ENCODE measurements at regions not wholly inside any gene's neighbourhood (a gene's known extent, or its start where the extent isn't known, plus 50 kb on each side); places are given as distances from the start of the nearest gene placed in this dataset.
"Not testable (repeated sequence)": the region's sequence is repeated elsewhere in the genome, so short reads cannot be mapped to it uniquely, and the experiment has no call there.

DNA sequence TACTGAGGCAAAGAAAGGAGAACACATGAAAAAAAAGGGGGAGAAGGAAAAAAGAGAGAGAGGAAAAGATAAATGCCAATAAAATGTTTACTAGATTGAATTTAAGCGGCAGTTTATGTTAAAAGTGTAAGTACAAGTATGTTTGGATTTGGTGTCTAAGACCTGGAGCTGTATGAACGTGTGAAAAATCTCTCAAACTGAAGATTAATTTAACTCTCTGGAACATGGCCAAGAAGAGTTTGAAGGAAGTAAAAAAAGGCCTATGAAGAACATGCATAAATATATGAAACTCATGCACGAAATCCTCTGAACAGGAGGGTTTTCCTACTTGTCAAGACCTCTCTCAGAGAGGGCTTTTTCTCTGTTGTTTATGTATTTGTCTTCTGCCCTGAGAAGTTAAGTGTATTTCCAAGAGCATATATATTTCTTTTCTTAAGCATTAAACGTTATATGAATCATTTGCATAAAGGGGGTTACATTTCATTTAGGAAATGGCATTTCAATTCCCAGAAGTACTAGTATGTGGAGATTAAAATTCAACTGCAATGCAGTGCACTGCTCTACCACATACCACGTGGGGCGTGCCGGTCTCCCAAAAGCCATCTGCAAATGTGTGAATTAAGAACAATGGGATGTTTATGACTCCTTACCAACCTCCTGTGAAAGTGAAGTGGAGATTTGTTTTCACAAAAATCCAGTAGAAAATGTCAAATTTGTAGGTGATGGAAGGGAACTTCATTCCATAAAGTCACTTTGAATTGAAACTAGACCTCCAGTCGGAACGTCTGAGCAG lies 281.1 kb upstream of the TRIB2 start:
- peak in 1 of 3 donors; percentile 10 for DNase-seq

DNA sequence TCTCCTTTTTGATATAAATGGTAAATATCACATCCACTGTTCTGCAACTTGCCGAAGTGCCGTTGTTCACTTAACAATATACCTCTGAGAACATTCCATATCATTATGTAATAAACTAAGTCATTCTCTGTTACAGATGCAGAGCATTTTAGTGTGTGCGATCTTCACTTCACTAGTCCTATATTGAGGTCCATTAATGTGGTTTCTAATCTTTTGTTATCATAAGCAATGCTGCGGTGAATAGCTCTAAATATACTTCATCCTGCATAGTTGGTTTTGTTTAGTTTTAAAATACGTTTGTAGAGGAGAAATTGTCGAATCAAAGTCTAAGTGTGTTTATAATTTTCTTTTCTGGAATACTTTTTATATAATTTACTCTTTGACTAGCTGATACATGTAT lies 280.3 kb upstream of the TRIB2 start:
- no peak for DNase-seq

DNA sequence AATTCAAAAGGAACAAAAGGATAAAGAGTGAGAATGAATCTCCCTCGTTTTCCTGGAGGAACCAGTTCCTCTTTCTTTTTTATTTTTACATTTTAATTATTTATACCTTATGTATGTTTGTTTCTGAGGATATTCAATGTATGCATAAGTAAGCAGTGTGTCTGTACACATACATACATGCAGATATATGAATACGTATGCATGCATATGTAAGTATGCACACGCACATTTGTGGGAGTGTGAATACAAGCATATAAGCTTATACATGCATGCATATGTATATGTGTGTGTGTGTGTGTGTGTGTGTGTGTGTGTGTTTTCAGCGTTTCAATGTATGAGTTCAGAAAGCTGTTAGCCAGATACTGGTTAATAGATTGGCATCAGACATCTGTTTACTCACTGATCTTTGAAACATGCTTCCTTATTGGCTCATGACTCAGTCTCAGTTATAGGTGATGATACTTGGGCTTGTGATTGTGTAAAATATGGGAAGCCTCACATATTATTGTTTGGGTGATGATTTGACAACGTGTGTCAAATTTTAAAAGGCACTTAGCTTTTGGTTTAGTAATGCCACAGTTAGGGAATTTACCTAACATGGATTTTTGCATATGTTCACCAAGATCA lies 279.7 kb upstream of the TRIB2 start:
- peak; percentile 12 to 51 (median 50) for DNase-seq

DNA sequence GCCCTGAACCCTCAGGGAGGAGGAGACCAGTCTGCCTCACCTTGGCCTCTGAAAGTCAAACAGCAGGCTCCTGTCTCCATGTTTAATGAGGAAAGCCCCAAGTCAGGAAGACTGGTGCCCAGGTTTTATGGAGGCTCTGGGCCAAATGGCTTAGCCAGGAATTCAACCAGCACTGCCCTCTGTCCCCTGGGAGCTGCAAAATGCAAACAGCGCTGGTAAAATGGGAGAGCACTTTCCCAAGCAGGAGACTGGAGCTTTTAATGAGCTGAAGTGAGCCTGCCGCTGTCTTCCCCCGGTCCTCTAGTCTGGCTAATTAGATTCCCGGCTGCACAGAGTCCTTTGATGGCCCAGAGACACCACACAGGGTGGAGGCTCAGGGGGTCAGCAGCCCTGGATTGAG lies 276.0 kb upstream of the TRIB2 start:
- DNase-seq = no peak

DNA sequence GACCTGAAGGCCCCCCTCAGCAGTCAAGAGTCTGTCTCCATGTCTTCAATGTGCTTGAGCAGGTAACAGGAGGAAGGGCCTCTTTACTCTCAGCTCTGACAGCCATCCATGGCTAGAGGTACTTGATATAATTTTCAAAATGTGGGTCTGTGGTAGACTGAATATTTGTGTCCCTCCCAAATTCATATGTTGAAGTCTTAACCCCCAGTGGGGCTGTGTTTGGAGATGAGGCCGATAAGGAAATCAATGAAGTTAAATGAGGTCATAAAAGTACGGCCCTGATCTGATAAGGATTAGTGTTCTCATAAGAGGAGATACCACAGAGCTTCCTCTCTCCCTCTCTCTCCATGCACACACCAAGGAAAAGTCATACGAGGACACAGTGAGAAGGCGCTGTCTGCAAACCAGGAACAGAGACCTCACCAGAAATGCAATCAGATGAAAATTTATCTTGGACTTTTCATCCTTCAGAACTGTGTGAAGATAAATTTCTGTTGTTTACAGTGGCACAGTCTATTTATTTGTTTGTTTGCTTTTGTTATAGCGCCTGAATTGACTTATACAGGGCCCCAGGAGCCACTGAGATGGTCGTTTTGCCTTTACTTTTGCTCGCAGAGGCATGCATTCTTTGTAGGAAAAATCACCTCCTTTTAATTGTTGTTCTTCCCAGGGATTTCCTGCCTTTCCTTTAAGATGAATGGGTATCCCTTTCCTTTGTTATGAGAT lies 274.8 kb upstream of the TRIB2 start:
- DNase-seq = no peak

DNA sequence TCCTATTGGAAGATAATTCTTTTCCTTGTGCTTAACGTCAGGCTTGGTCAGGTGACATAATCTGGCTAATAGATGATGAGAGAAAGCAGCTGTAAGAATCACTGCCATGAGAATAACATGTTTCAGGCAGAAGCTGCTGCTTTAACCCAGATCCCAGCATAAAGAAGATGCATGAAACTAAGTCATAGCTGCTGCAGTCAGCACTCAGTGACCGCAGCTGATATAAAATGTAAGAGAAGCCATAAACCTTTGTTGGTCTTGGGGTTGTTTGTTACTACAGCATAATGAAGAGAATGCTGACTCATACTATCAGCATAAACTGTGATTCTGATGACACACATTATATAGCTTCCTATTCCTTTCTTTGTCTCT lies 274.3 kb upstream of the TRIB2 start:
- DNase-seq = peak in 2 of 3 donors; percentile 31 to 39

DNA sequence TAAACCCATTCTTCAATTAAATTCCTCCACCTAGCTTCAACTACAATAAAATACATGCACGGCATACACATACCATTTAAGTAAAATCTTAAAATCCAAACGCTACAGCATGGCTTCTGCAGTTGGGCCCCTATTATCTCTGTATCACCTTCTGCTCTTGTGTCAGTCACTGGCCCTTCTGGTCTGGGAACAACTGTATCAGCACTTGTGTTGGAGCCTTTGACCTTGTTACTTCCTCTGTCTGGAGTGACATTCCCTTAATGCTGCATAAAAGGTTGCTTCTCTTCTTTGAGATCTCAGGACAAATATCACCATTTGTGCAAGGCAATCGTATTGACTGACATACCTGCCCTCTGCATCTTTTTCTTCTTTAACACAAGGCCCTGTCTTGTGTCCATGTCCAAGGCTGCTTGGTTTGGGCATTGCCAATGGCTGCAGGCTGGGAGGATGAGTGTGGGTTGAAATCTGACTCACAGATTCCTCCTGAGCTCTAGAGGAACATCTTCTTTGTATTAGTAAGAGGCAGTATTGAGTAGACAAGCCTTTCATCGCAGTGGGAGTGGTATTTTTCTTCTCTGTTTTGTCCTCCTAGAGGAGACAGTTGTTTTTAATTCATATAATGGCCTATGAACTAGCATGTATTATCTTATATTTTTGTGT lies 267.8 kb upstream of the TRIB2 start:
- DNase-seq = peak; percentile 72 to 82 (median 80)

DNA sequence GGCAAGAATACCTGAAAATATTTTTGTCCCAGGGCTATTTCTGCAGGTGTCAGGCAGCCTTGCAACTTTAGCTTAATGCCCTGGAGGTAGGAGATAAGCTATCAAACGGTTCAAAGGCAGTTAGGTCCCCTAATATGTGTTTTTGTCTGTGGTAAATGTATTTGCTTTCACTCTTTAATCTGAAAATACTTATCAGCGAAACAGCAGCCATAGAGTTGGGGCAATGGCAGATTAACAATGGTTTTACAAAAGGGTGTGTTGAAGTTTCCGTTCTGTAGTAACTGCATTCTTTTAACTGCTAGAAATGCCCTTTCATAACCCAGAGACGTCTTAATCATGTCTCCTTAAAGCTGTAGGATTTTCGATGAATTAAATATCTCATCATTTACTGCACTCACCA lies 265.0 kb upstream of the TRIB2 start:
- DNase-seq = peak in 2 of 3 donors; percentile 20 to 31

DNA sequence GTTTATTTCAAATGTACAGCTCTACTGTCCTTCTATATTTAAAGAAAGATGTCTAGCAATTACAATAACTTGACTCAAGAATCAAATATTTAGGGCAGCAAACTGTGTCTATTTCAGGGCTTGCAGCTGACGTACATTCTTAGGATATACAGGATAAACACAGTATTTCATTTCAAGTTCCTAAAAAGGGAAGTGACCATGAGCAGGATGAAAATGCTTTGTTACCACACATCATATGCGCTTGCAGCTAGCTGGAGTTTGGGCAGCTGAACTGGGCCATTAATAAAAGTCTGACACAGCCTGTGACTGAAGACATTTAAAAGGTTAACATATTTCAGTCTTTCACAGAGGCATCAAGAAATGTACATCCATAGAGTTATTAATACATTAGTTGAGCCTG lies 264.6 kb upstream of the TRIB2 start:
- peak; percentile 63 to 84 (median 81) for DNase-seq

DNA sequence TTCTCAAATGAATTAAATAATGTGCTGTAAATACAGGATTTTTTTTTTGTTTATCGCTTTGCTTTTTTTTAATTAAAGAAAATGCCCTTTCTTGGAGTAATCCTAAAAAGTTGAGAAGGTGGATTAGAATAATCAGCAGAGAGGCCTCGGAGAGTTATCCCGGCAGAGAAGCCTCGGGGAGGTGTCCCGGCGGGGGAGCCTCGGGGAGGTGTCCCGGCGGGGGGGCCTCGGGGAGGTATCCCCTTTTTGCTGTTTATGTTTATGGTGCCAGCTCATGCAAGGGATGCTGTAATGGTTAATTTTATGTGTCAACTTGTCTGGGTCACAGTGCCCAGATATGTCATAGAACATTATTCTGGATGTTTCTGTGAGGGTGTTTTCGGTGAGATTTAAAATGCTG lies 263.0 kb upstream of the TRIB2 start:
- no peak for DNase-seq

DNA sequence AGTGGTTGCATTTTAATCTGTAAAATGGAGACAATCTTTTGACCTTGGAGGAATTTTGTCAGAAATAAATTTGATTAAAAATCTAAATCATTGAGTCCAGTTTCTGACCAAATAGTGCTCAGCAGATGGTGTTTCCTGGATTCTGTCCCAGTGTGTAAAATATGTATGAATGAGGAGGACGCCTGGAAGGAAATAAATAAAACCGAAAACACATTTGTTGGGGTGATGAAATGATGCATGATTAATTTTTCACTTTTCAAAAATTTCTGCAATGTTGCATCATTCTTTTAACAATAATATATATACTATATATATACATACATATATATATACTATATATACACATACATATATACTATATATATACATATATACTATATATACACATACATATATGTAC lies 261.1 kb upstream of the TRIB2 start:
- peak in 1 of 3 donors; percentile 10 for DNase-seq

DNA sequence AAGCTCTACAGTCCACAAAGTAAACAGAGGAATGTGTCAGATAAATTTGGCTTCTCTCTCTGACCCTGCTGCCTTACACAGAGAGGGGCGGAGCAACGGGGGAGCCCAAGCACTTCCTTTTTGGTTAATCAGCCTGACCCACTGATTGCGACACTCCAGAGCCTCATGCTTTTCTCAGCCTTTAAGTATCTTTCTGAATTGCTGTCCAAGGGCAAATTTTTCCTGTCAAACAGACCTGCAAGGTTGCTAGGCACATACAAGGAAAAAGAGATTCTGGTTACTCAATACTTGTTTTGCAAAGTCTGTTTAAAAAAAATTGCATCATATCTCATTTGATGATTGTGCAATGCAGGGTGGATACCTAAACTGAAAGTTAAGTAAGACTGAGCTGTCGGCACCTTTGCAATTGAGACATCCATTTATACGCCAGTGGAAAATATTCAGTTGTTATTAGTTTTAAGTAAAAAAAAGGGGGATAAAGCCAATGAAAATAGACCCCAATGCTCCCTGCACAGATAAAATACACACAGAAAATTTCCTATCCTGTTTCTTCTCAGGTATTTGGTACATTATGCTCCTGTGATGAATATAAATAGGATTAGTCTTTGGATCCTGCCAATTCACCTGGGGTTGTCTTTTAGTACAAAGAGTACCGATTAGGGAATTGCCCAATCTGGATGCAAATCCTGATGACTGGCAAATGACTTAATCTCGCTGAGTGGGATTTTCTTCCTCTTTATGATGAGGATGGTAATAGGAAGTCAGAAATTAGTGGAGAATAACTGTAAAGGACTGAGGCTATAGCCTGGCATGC lies 260.2 kb upstream of the TRIB2 start:
- peak; percentile 93 to 97 (median 96) for DNase-seq

DNA sequence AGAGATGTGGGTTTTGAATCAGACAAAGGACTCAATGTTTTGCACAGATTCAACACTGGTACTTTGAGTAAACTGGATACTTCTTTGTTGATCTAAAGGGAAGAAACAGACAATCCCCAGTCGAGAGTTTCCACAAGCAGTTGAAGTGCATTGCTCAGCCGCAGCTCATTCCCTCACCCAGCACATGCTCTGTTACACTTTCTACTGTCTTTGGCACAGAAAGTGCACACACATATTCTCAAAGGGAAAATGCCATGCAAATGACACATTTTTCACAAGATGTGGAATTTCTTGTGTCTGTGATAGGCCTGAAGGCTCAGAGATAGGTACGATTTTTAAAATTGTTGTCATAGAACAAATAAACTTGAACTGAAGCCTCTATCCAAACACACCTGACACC lies 258.9 kb upstream of the TRIB2 start:
- DNase-seq = no peak

DNA sequence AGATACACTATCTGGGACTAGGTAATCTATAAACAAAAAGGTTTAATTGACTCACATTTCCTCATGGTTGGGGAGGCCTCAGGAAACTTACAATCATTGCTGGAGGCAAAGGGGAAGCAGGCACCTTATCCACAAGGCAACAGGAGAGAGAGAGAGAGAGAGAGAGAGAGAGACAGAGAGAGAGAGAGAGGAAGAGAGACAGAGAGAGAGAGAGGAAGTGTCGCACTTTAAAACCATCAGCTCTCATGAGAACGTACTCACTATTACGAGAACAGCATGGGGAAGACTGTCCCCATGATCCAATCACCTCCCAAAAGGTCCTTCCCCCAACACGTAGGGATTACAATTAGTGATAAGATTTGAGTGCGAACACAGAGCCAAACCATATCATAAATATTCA lies 253.5 kb upstream of the TRIB2 start:
- DNase-seq = no peak

DNA sequence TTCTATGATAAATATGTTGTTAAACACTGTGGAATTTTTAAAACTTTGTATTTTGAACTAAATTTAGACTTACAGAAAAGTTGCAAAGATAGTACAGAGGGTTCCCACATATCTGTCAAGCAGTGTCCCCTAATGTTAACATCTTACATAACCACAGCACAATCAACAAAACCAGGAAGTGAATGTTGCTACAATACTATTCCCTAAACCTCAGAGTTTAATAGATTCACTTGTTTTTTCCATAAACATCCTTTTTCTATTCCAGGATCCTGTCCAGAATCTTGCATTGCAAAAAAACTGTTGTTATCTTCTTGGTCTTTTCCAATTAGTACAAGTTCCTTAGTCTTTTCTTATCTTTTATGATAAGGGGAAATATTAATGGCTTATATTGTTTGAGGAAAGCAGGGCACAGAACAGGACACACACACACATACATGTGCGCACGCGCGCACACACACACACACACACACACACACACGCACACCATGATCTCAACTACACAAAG lies 251.1 kb upstream of the TRIB2 start:
- peak in 1 of 3 donors; percentile 13 for DNase-seq

DNA sequence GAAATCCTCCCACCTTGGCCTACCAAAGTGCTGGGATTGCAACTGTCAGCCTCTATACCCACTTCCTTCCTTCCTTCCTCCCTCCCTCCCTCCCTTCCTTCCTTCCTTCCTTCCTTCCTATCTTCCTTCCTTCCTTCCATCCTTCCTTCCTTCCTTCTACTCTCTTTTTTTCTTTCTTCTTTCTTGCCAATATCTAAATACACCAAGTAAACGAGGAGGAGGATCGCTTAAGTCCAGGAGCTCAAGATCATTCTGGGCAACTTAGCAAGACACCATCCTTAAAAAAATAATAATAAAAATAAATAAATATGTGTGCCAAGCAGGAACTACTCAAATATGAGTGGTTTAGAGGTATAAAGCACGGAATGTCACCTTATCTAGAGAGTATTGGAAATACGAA lies 249.4 kb upstream of the TRIB2 start:
- DNase-seq = no peak

DNA sequence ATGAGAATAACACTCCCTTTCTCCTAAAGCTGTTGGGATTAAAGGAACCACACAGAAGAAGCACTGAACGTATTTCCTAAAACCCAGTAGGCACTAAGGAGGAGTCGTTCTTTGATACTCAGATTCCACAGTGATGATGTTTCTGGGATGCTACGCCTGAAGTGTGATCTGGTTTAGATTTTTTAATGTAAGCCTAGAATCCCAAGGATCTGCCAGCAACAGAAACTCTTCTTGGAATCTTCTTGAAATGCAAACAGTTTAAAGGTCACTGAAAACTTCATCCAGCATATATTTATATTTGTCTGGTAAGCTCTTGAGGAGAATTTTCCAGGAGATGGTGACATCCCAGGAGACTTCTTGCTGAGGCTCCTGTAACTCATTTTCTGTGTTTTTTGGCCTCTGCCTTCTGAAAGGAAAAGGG lies 247.6 kb upstream of the TRIB2 start:
- no peak for DNase-seq

DNA sequence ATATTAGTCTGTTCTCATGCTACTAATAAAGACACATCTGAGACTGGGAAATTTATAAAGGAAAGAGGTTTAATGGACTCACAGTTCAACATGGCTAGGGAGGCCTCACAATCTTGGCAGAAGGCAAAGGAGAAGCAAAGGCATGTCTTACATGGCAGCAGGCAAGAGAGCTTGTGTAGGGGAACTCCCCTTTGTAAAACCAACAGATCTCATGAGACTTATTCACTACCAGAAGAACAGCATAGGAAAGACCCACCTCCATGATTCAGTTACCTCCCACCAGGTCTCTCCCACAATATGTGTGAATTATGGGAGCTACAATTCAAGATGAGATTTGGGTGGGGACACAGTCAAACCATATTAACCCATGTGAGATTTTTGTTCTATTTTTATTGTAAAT lies 244.5 kb upstream of the TRIB2 start:
- DNase-seq = not testable (repeated sequence)

DNA sequence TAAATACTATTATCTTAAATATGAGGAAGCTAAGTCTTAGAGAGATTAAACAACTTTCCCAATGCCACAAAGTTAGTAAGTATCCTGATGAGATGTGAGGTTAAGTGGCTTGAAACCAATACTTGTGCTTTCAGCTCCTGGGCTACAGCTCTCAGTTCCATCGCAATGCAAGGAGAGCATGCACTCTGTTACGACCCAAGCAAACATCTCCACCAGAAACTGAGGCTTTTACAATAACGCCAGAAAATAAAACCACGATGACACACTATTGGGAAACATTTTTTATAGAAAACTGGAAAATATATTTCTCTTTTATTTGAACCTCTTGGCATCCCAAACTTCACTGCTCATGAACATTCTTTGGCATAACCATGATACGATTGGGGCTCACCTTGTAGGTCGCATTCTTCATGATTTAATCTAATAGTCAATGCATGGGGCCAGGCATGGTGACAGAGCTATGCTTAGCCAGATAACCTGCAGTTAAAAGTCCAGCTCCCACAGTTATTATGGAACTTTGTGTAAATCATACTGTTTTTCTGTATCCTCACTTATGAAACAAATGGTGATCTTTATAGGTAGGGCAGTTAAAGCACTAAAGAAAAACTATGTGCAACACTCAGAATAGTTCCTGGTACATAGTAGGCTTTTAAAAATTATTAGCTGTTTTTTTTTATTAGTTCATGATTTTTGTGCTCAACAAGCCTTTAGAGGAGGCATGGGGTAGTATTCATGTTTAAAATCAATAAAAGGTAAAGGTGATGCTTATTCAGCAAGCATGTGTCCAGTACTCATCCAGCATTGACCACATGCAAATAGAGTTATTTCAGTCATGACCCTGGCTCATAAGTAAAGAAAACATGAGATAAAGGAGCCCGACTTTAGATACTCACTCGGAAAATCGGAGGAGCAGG lies 238.3 kb upstream of the TRIB2 start:
- DNase-seq = no peak

DNA sequence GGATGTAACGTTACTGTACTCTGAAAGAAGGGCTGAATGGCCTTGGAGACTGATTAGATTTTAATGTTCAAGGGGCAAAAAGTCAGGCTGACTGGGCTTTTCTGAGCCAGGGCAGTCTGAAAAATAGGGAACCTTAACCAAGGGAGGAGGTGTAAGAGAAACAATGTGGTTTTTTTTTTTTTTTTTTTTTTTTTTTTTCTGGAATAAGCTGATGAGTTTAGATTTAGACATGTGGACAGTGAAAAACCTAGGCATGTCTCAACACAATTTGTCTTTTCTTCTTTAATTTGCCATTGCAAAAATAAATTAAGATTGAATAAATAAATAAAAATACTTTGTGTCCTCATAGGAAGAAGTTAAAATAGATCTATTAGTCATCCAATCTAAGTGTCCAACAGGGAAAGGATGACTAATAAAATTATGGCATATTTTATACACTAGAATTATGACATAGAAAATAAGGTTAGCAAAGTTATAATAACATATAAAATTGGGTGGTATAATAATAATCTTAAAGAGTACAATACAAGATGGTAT lies 237.6 kb upstream of the TRIB2 start:
- DNase-seq = peak; percentile 51 to 67 (median 67)

All from suppressor macrophage treated with lipopolysaccharide for 1 hour (primary cell).